ENCODE measurements at regions not wholly inside any gene's neighbourhood (a gene's known extent, or its start where the extent isn't known, plus 50 kb on each side); places are given as distances from the start of the nearest gene placed in this dataset.

GRCh38 chr20:52833901-52834300, 138.3 kb upstream of the TSHZ2 start:
- Mint-ChIP-seq H3K4me1 (peaks cover 21% of the 10 kb centered on the region), H3K27me3 (ENCODE audit: low read depth, poor library complexity) (peaks cover 2% of the 10 kb centered on the region), H3K9me3 (peaks cover 9% of the 10 kb centered on the region), H3K4me3 (no peak overlapping the region), H3K27ac (peak overlapping the region; percentile 5), H3K36me3 (ENCODE audit: low read depth) (no peaks in the 10 kb centered on the region)
- TF ChIP-seq, protein P1, sequence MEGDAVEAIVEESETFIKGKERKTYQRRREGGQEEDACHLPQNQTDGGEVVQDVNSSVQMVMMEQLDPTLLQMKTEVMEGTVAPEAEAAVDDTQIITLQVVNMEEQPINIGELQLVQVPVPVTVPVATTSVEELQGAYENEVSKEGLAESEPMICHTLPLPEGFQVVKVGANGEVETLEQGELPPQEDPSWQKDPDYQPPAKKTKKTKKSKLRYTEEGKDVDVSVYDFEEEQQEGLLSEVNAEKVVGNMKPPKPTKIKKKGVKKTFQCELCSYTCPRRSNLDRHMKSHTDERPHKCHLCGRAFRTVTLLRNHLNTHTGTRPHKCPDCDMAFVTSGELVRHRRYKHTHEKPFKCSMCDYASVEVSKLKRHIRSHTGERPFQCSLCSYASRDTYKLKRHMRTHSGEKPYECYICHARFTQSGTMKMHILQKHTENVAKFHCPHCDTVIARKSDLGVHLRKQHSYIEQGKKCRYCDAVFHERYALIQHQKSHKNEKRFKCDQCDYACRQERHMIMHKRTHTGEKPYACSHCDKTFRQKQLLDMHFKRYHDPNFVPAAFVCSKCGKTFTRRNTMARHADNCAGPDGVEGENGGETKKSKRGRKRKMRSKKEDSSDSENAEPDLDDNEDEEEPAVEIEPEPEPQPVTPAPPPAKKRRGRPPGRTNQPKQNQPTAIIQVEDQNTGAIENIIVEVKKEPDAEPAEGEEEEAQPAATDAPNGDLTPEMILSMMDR (IDR thresholded peaks at IDR 0.05): no peak
- no peak for DNase-seq

DNA sequence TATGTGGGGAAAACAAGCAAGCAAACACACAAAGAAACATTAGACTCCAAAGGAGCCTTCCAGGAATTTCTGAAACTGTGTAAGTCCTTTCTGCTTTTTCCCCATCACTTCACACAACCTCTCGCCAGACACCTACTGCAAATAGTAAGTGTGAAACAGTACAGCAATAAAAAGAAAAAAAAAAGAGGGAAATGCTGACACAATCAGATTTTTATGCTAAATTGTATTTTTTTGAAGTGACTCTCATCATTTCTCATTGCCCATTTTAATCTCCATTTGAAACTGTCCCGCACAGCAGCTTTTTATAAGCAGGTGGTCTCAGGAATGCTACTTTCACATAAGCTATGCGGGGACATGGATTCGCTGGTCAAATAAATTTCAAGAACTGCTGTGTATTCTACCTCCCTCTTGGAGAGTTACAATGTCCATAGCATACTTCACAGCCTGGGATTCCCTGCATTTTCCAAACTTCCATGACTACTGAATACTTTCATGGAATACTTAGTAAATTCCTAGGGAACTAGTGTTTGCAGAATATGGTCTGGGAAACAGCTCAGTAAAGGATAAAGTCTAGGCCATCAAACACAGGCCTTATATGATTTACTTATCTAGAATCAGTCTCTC, 139.9 kb upstream of the TSHZ2 start:
- peaks cover 2% of the 10 kb centered on the region for H3K27me3 Mint-ChIP-seq (ENCODE audit: low read depth, poor library complexity)
- TF ChIP-seq, protein P1 (IDR thresholded peaks at IDR 0.05): no peak
- no peaks in the 10 kb centered on the region for H3K36me3 Mint-ChIP-seq (ENCODE audit: low read depth)
- peaks cover 8% of the 10 kb centered on the region for H3K4me1 Mint-ChIP-seq
- DNase-seq: no peak
- no peak overlapping the region for H3K27ac Mint-ChIP-seq
- peaks cover 14% of the 10 kb centered on the region for H3K9me3 Mint-ChIP-seq
- H3K4me3 Mint-ChIP-seq: no peak overlapping the region

GRCh38 chr20:52830598-52830997, 141.6 kb upstream of the TSHZ2 start:
- Mint-ChIP-seq H3K9me3 (peaks cover 21% of the 10 kb centered on the region), H3K27ac (no peak overlapping the region), H3K4me3 (no peak overlapping the region), H3K4me1 (no peaks in the 10 kb centered on the region), H3K36me3 (ENCODE audit: low read depth) (no peaks in the 10 kb centered on the region), H3K27me3 (ENCODE audit: low read depth, poor library complexity) (peaks cover 2% of the 10 kb centered on the region)
- no peak for DNase-seq
- TF ChIP-seq, protein P1 (IDR thresholded peaks at IDR 0.05): no peak

- Mint-ChIP-seq H3K27ac (no peak overlapping the region), H3K4me3 (no peak overlapping the region), H3K36me3 (ENCODE audit: low read depth) (no peaks in the 10 kb centered on the region), H3K27me3 (ENCODE audit: low read depth, poor library complexity) (peaks cover 8% of the 10 kb centered on the region), H3K4me1 (no peaks in the 10 kb centered on the region), H3K9me3 (peaks cover 24% of the 10 kb centered on the region)
- TF ChIP-seq, protein P1 (IDR thresholded peaks at IDR 0.05): no peak
- DNase-seq: no peak
These were observed 143.0 kb upstream of the TSHZ2 start for GRCh38 chr20:52829111-52829510.

DNA sequence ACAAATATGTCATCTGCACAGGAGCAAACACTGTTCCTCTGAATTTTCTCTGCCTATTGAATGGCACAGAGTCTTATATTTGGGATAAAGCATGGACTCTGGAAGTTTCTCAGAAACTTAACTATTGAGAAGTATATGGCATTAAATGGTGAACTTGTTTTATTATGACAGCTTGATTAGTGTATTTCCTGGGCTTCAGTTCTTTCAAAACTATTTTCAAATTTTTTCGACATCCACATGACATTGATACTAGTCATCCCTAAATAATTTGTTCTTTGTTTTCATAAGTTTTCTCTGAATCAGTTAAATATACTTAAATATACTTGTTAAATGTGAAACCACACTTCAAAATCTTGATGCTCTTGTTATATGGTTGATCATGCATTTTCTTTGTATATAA, 144.0 kb upstream of the TSHZ2 start:
- H3K36me3 Mint-ChIP-seq (ENCODE audit: low read depth): no peaks in the 10 kb centered on the region
- peaks cover 24% of the 10 kb centered on the region for H3K9me3 Mint-ChIP-seq
- no peak overlapping the region for H3K27ac Mint-ChIP-seq
- no peak overlapping the region for H3K4me3 Mint-ChIP-seq
- TF ChIP-seq, protein P1 (IDR thresholded peaks at IDR 0.05): no peak
- DNase-seq: no peak
- H3K4me1 Mint-ChIP-seq: no peaks in the 10 kb centered on the region
- H3K27me3 Mint-ChIP-seq (ENCODE audit: low read depth, poor library complexity): peaks cover 6% of the 10 kb centered on the region

DNA sequence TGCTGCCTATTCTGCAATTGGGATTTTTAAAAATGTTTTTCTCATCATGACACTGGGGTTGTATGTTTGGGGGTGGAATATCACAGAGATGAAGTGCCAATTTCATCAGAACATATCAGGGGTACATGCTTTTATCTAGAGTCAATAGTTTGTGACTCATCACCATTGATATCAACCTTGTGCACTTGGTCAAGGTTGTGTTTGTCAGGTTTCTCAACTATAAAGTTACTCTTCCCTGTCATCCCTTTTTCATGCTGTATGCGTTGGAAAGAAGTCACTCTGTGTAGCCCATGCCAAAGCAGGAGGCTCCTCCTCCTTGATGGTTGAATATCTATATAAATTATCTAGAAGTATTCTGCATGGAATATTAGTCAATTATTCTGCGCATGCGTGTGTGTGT, 145.4 kb upstream of the TSHZ2 start:
- Mint-ChIP-seq H3K4me1 (no peaks in the 10 kb centered on the region), H3K9me3 (peaks cover 24% of the 10 kb centered on the region), H3K27ac (no peak overlapping the region)

More for the DNA sequence above, 145.4 kb upstream of the TSHZ2 start:
- DNase-seq: no peak
- TF ChIP-seq, protein P1 (IDR thresholded peaks at IDR 0.05): no peak
- Mint-ChIP-seq H3K4me3 (no peak overlapping the region), H3K36me3 (ENCODE audit: low read depth) (no peaks in the 10 kb centered on the region), H3K27me3 (ENCODE audit: low read depth, poor library complexity) (peaks cover 6% of the 10 kb centered on the region)

All from nephron progenitor cell (in vitro differentiated cells).